Upper lobe of left lung (tissue), 6 donors: ENCODE measurements at regions not wholly inside any gene's neighbourhood (a gene's known extent, or its start where the extent isn't known, plus 50 kb on each side); places are given as distances from the start of the nearest gene placed in this dataset.

Experiments
- ATAC-seq, 2 donors: fragments of 200-7000 bp; cut with Tn5 transposase; one replicate each; pipeline ENCODE4 v1.9.1; 2022; ENCODE audit warnings: mild to moderate bottlenecking in 2 of 2, moderate library complexity in 2 of 2; ENCODE audit not compliant: low FRiP score in 2 of 2
- DNase-seq, 2 donors: peaks; one replicate each; pipeline ENCODE4 v3.0.0-alpha.2; 2019 to 2020
- H3K27ac ChIP-seq, 4 donors: fragments of 200-600 bp; sonication (generic); one replicate each; pipeline ENCODE4 v1.5.1; 2016 to 2019
- H3K27me3 ChIP-seq, 4 donors: fragments of 200-600 bp; sonication (generic); one replicate each; pipeline ENCODE4 v1.5.1; 2017 to 2019
- H3K36me3 ChIP-seq, 4 donors: fragments of 200-600 bp; sonication (generic); one replicate each; pipeline ENCODE4 v1.5.1; 2016 to 2019
- H3K4me1 ChIP-seq, 4 donors: fragments of 200-600 bp; sonication (generic); one replicate each; pipeline ENCODE4 v1.5.1; 2018 to 2019
- H3K4me3 ChIP-seq, 4 donors: fragments of 200-600 bp; sonication (generic); one replicate each; pipeline ENCODE4 v1.5.1; 2017 to 2019; ENCODE audit warnings: mild to moderate bottlenecking in 2 of 4, moderate library complexity in 1 of 4
- H3K9me3 ChIP-seq, 4 donors: fragments of 200-600 bp; sonication (generic); one replicate each; pipeline ENCODE4 v1.5.1; 2018 to 2019
- CTCF ChIP-seq, 6 experiments: fragments of 450-650 bp in 4 of 6; fragments of 200-600 bp in 2 of 6; sonication (generic) in 2 of 6; IDR thresholded peaks; one replicate each; pipeline ENCODE4 v1.5.1; 2016 to 2019; ENCODE audit warnings: antibody characterized with exemption in 6 of 6
- EP300 ChIP-seq, 4 donors: sonication (generic); formaldehyde crosslinking; IDR thresholded peaks; one replicate each; pipeline ENCODE4 v1.5.1; 2017; ENCODE audit warnings: antibody characterized with exemption in 4 of 4, control low read depth in 2 of 4
- POLR2A ChIP-seq, 4 donors: fragments of 450-650 bp; IDR thresholded peaks; one replicate each; pipeline ENCODE4 v1.5.1; 2016 to 2017; ENCODE audit warnings: antibody characterized with exemption in 4 of 4, mild to moderate bottlenecking in 2 of 4
- POLR2AphosphoS5 ChIP-seq, 2 donors: sonication (generic); formaldehyde crosslinking; IDR thresholded peaks; one replicate each; pipeline ENCODE4 v1.5.1; 2017; ENCODE audit warnings: antibody characterized with exemption in 2 of 2
- WGBS, 2 donors: methylation state at CpG; one replicate each; pipeline ENCODE4 v1.1.5; 2017 to 2018; 5-methylcytosine and 5-hydroxymethylcytosine counted together
- donor health status: DM: no; HTN: no; CAD: no; lungs with moderate emphysema.
- donor health status: DM: no; HTN: yes; CAD: no; lungs with severe emphysema.

- no peaks in the 10 kb centered on the region for H3K36me3 ChIP-seq
- TF ChIP-seq POLR2A (IDR thresholded peaks at IDR 0.05) (no peak), CTCF (IDR thresholded peaks at IDR 0.05) (no peak), EP300 (IDR thresholded peaks at IDR 0.05) (no peak), POLR2AphosphoS5 (IDR thresholded peaks at IDR 0.05) (no peak)
- H3K4me1 ChIP-seq = peaks cover 0 to 3% (median 0%) of the 10 kb centered on the region in 4 donors
- ATAC-seq (no peak), DNase-seq (no peak)
- H3K27me3 ChIP-seq = no peaks in the 10 kb centered on the region
- no peak overlapping the region for H3K4me3 ChIP-seq
- peaks cover 0 to 3% (median 0%) of the 10 kb centered on the region in 4 donors for H3K9me3 ChIP-seq
- no peak overlapping the region for H3K27ac ChIP-seq
- WGBS, 2 donors = 77 to 100% methylated on average over 2 of the region's 2 CpGs
These were observed 180.4 kb downstream of the OR13H1 start for GRCh38 chrX:131724292-131724691.

- 74 to 90% methylated on average over 6 to 7 of the region's 7 CpGs for WGBS, 2 donors
- H3K36me3 ChIP-seq = no peaks in the 10 kb centered on the region
- ATAC-seq = no peak
These were observed 181.3 kb downstream of the OR13H1 start for GRCh38 chrX:131725001-131725654.

GRCh38 chrX:131727778-131728177, 183.9 kb downstream of the OR13H1 start:
- WGBS, 2 donors = 68 to 92% methylated on average over 7 to 9 of the region's 9 CpGs
- peak overlapping the region in 1 of 4 donors; percentile 88 for H3K27ac ChIP-seq
- no peaks in the 10 kb centered on the region for H3K36me3 ChIP-seq
- H3K4me3 ChIP-seq = peak overlapping the region in 1 of 4 donors; percentile 33
- TF ChIP-seq EP300 (IDR thresholded peaks at IDR 0.05) = no peak
- TF ChIP-seq CTCF (IDR thresholded peaks at IDR 0.05) = no peak
- TF ChIP-seq POLR2A (IDR thresholded peaks at IDR 0.05) = no peak
- no peak for TF ChIP-seq POLR2AphosphoS5 (IDR thresholded peaks at IDR 0.05)
- ATAC-seq (no peak), DNase-seq (no peak)
- H3K4me1 ChIP-seq = peaks cover 0 to 3% (median 0%) of the 10 kb centered on the region in 4 donors
- H3K9me3 ChIP-seq = peaks cover 0 to 3% (median 0%) of the 10 kb centered on the region in 4 donors
- H3K27me3 ChIP-seq = no peaks in the 10 kb centered on the region

More at GRCh38 chrX:131725001-131725654, 181.3 kb downstream of the OR13H1 start:
- TF ChIP-seq EP300 (IDR thresholded peaks at IDR 0.05) (no peak), CTCF (IDR thresholded peaks at IDR 0.05) (no peak), POLR2AphosphoS5 (IDR thresholded peaks at IDR 0.05) (no peak), POLR2A (IDR thresholded peaks at IDR 0.05) (no peak)
- H3K4me3 ChIP-seq = no peak overlapping the region
- DNase-seq = no peak
- H3K4me1 ChIP-seq = peaks cover 0 to 3% (median 0%) of the 10 kb centered on the region in 4 donors
- peaks cover 0 to 3% (median 0%) of the 10 kb centered on the region in 4 donors for H3K9me3 ChIP-seq
- no peaks in the 10 kb centered on the region for H3K27me3 ChIP-seq
- H3K27ac ChIP-seq = no peak overlapping the region

GRCh38 chrX:131728295-131729145, 184.6 kb downstream of the OR13H1 start:
- WGBS, 2 donors = 41 to 91% methylated on average over 18 to 19 of the region's 19 CpGs
- no peaks in the 10 kb centered on the region for H3K36me3 ChIP-seq
- TF ChIP-seq POLR2A (IDR thresholded peaks at IDR 0.05) (no peak), EP300 (IDR thresholded peaks at IDR 0.05) (no peak), CTCF (IDR thresholded peaks at IDR 0.05) (peak in 4 of 6 experiments; percentile 35 to 72 (median 61)), POLR2AphosphoS5 (IDR thresholded peaks at IDR 0.05) (peak; percentile 45 to 66)
- DNase-seq (peak in 1 of 2 donors; percentile 73), ATAC-seq (peak in 1 of 2 donors; percentile 92)
- no peaks in the 10 kb centered on the region for H3K27me3 ChIP-seq
- H3K9me3 ChIP-seq = peaks cover 0 to 3% (median 0%) of the 10 kb centered on the region in 4 donors
- H3K4me3 ChIP-seq = peak overlapping the region in 1 of 4 donors; percentile 33
- peak overlapping the region in 2 of 4 donors; percentile 88 to 89 for H3K27ac ChIP-seq
- H3K4me1 ChIP-seq = peaks cover 0 to 3% (median 0%) of the 10 kb centered on the region in 4 donors
